ENCODE measurements at regions not wholly inside any gene's neighbourhood (a gene's known extent, or its start where the extent isn't known, plus 50 kb on each side); places are given as distances from the start of the nearest gene placed in this dataset.

GRCh38 chr4:189206953-189207352, 733.7 kb upstream of the FRG1 start:
- no peaks in the 10 kb centered on the region for H3K36me3 Mint-ChIP-seq (ENCODE audit: unreplicated experiment)
- TF ChIP-seq CTCF (IDR thresholded peaks at IDR 0.05; ENCODE audit: partially characterized antibody, unreplicated experiment) = no peak
- H3K27ac Mint-ChIP-seq (ENCODE audit: unreplicated experiment) = no peak overlapping the region
- no peak for DNase-seq
- H3K27me3 Mint-ChIP-seq (ENCODE audit: unreplicated experiment) = no peaks in the 10 kb centered on the region
- peaks cover 4% of the 10 kb centered on the region for H3K4me1 Mint-ChIP-seq (ENCODE audit: low read depth, unreplicated experiment)
- no peak overlapping the region for H3K4me3 Mint-ChIP-seq (ENCODE audit: unreplicated experiment)
- no peaks in the 10 kb centered on the region for H3K9me3 Mint-ChIP-seq (ENCODE audit: unreplicated experiment)

GRCh38 chr4:189207872-189208271, 732.8 kb upstream of the FRG1 start:
- no peak overlapping the region for H3K27ac Mint-ChIP-seq (ENCODE audit: unreplicated experiment)
- TF ChIP-seq CTCF (IDR thresholded peaks at IDR 0.05; ENCODE audit: partially characterized antibody, unreplicated experiment) = no peak
- DNase-seq = no peak
- H3K27me3 Mint-ChIP-seq (ENCODE audit: unreplicated experiment) = no peaks in the 10 kb centered on the region
- no peaks in the 10 kb centered on the region for H3K9me3 Mint-ChIP-seq (ENCODE audit: unreplicated experiment)
- no peaks in the 10 kb centered on the region for H3K4me1 Mint-ChIP-seq (ENCODE audit: low read depth, unreplicated experiment)
- no peak overlapping the region for H3K4me3 Mint-ChIP-seq (ENCODE audit: unreplicated experiment)
- H3K36me3 Mint-ChIP-seq (ENCODE audit: unreplicated experiment) = no peaks in the 10 kb centered on the region

GRCh38 chr4:189215574-189215973, 725.1 kb upstream of the FRG1 start:
- TF ChIP-seq CTCF (IDR thresholded peaks at IDR 0.05; ENCODE audit: partially characterized antibody, unreplicated experiment) = no peak
- no peaks in the 10 kb centered on the region for H3K27me3 Mint-ChIP-seq (ENCODE audit: unreplicated experiment)
- DNase-seq = no peak
- no peak overlapping the region for H3K27ac Mint-ChIP-seq (ENCODE audit: unreplicated experiment)
- no peaks in the 10 kb centered on the region for H3K9me3 Mint-ChIP-seq (ENCODE audit: unreplicated experiment)
- no peaks in the 10 kb centered on the region for H3K4me1 Mint-ChIP-seq (ENCODE audit: low read depth, unreplicated experiment)
- no peaks in the 10 kb centered on the region for H3K36me3 Mint-ChIP-seq (ENCODE audit: unreplicated experiment)
- H3K4me3 Mint-ChIP-seq (ENCODE audit: unreplicated experiment) = no peak overlapping the region

GRCh38 chr4:189221691-189222090, 719.0 kb upstream of the FRG1 start:
- no peak for TF ChIP-seq CTCF (IDR thresholded peaks at IDR 0.05; ENCODE audit: partially characterized antibody, unreplicated experiment)
- DNase-seq = no peak
- Mint-ChIP-seq H3K27ac (ENCODE audit: unreplicated experiment) (no peak overlapping the region), H3K9me3 (ENCODE audit: unreplicated experiment) (no peaks in the 10 kb centered on the region), H3K27me3 (ENCODE audit: unreplicated experiment) (no peaks in the 10 kb centered on the region), H3K36me3 (ENCODE audit: unreplicated experiment) (no peaks in the 10 kb centered on the region), H3K4me3 (ENCODE audit: unreplicated experiment) (no peak overlapping the region), H3K4me1 (ENCODE audit: low read depth, unreplicated experiment) (no peaks in the 10 kb centered on the region)

GRCh38 chr4:189228726-189229125, 711.9 kb upstream of the FRG1 start:
- no peak overlapping the region for H3K4me3 Mint-ChIP-seq (ENCODE audit: unreplicated experiment)
- no peak for TF ChIP-seq CTCF (IDR thresholded peaks at IDR 0.05; ENCODE audit: partially characterized antibody, unreplicated experiment)
- H3K9me3 Mint-ChIP-seq (ENCODE audit: unreplicated experiment) = peaks cover 2% of the 10 kb centered on the region
- DNase-seq = no peak
- H3K36me3 Mint-ChIP-seq (ENCODE audit: unreplicated experiment) = no peaks in the 10 kb centered on the region
- no peaks in the 10 kb centered on the region for H3K27me3 Mint-ChIP-seq (ENCODE audit: unreplicated experiment)
- no peak overlapping the region for H3K27ac Mint-ChIP-seq (ENCODE audit: unreplicated experiment)
- peaks cover 2% of the 10 kb centered on the region for H3K4me1 Mint-ChIP-seq (ENCODE audit: low read depth, unreplicated experiment)

Data from glutamatergic neuron (in vitro differentiated cells).